Natural killer cell treated with Interleukin-12 subunit alpha and Interleukin-12 subunit beta and Interleukin-15 and Interleukin-18, amount 100 ng/mL, for 72 hours (primary cell): ENCODE measurements at regions not wholly inside any gene's neighbourhood (a gene's known extent, or its start where the extent isn't known, plus 50 kb on each side); places are given as distances from the start of the nearest gene placed in this dataset.

ENCODE experiments used
- ATAC-seq, 2 donors: fragments of 150-1000 bp; cut with Tn5 transposase in 1 of 2; sonication (Bioruptor Pico), chemical (Tn5 transposase) in 1 of 2; 2 replicates each; pipeline ENCODE4 v1.10.0; 2021
- DNase-seq: peaks from one replicate; pipeline ENCODE4 v3.0.0; 2022; ENCODE audit warnings: low spot score
- H3K27ac Mint-ChIP-seq, 2 donors: 1 replicate in 1 of 2; 2 replicates in 1 of 2; pipeline ENCODE4 v1.8.0; 2022; ENCODE audit warnings: mixed read lengths in 2 of 2, mild to moderate bottlenecking in 1 of 2, moderate library complexity in 1 of 2
- H3K27me3 Mint-ChIP-seq, 2 donors: 1 replicate in 1 of 2; 2 replicates in 1 of 2; pipeline ENCODE4 v1.8.0; 2022; ENCODE audit warnings: mixed read lengths in 2 of 2
- H3K36me3 Mint-ChIP-seq: one replicate; pipeline ENCODE4 v1.8.0; 2022; ENCODE audit warnings: mixed read lengths
- H3K4me1 Mint-ChIP-seq, 2 donors: 1 replicate in 1 of 2; 2 replicates in 1 of 2; pipeline ENCODE4 v1.8.0; 2022; ENCODE audit warnings: low read depth in 2 of 2, mixed read lengths in 2 of 2, mild to moderate bottlenecking in 1 of 2
- H3K4me3 Mint-ChIP-seq: one replicate; pipeline ENCODE4 v1.8.0; 2022; ENCODE audit warnings: mixed read lengths
- H3K9me3 Mint-ChIP-seq: 2 replicates; pipeline ENCODE4 v1.8.0; 2022; ENCODE audit warnings: mixed read lengths

GRCh38 chr4:111713276-111713675, 432.0 kb upstream of the FAM241A start:
- no peaks in the 10 kb centered on the region for H3K9me3 Mint-ChIP-seq
- ATAC-seq, result no peak
- no peaks in the 10 kb centered on the region for H3K4me1 Mint-ChIP-seq
- H3K36me3 Mint-ChIP-seq, result no peaks in the 10 kb centered on the region
- no peak for DNase-seq
- no peak overlapping the region for H3K27ac Mint-ChIP-seq
- no peaks in the 10 kb centered on the region for H3K27me3 Mint-ChIP-seq
- no peak overlapping the region for H3K4me3 Mint-ChIP-seq

GRCh38 chr4:111717921-111718320, 427.3 kb upstream of the FAM241A start:
- Mint-ChIP-seq H3K4me1 (no peaks in the 10 kb centered on the region), H3K27me3 (no peaks in the 10 kb centered on the region)
- ATAC-seq, result no peak

GRCh38 chr4:111718763-111719559, 426.3 kb upstream of the FAM241A start:
- Mint-ChIP-seq H3K9me3 (no peaks in the 10 kb centered on the region), H3K4me3 (no peak overlapping the region), H3K4me1 (no peaks in the 10 kb centered on the region), H3K27ac (no peak overlapping the region), H3K27me3 (no peaks in the 10 kb centered on the region), H3K36me3 (no peaks in the 10 kb centered on the region)
- DNase-seq, result no peak
- ATAC-seq, result no peak

More at GRCh38 chr4:111717921-111718320, 427.3 kb upstream of the FAM241A start:
- no peaks in the 10 kb centered on the region for H3K9me3 Mint-ChIP-seq
- H3K36me3 Mint-ChIP-seq, result no peaks in the 10 kb centered on the region
- no peak for DNase-seq
- H3K27ac Mint-ChIP-seq, result no peak overlapping the region
- H3K4me3 Mint-ChIP-seq, result no peak overlapping the region

- Mint-ChIP-seq H3K4me1 (no peaks in the 10 kb centered on the region), H3K27ac (no peak overlapping the region), H3K27me3 (no peaks in the 10 kb centered on the region), H3K9me3 (no peaks in the 10 kb centered on the region), H3K36me3 (no peaks in the 10 kb centered on the region), H3K4me3 (no peak overlapping the region)
- no peak for DNase-seq
- ATAC-seq, result no peak
Observed at GRCh38 chr4:111720866-111721265, 424.4 kb upstream of the FAM241A start.

- H3K27me3 Mint-ChIP-seq, result no peaks in the 10 kb centered on the region
- no peaks in the 10 kb centered on the region for H3K9me3 Mint-ChIP-seq
- no peak overlapping the region for H3K4me3 Mint-ChIP-seq
- ATAC-seq (no peak), DNase-seq (no peak)
- no peak overlapping the region for H3K27ac Mint-ChIP-seq
- no peaks in the 10 kb centered on the region for H3K4me1 Mint-ChIP-seq
- no peaks in the 10 kb centered on the region for H3K36me3 Mint-ChIP-seq
Observed at GRCh38 chr4:111722213-111722720, 423.0 kb upstream of the FAM241A start.

- DNase-seq (no peak), ATAC-seq (no peak)
- H3K4me3 Mint-ChIP-seq, result no peak overlapping the region
- H3K9me3 Mint-ChIP-seq, result peaks cover 2% of the 10 kb centered on the region
- no peak overlapping the region for H3K27ac Mint-ChIP-seq
- no peaks in the 10 kb centered on the region for H3K36me3 Mint-ChIP-seq
- H3K4me1 Mint-ChIP-seq, result no peaks in the 10 kb centered on the region
- no peaks in the 10 kb centered on the region for H3K27me3 Mint-ChIP-seq
Observed at GRCh38 chr4:111736516-111736915, 408.7 kb upstream of the FAM241A start.

- DNase-seq (no peak), ATAC-seq (no peak)
- no peak overlapping the region for H3K4me3 Mint-ChIP-seq
- no peaks in the 10 kb centered on the region for H3K4me1 Mint-ChIP-seq
- H3K27ac Mint-ChIP-seq, result no peak overlapping the region
- peaks cover 3% of the 10 kb centered on the region for H3K9me3 Mint-ChIP-seq
- no peaks in the 10 kb centered on the region for H3K27me3 Mint-ChIP-seq
- no peaks in the 10 kb centered on the region for H3K36me3 Mint-ChIP-seq
Observed at GRCh38 chr4:111744847-111745246, 400.4 kb upstream of the FAM241A start.

GRCh38 chr4:111748157-111748556, 397.1 kb upstream of the FAM241A start:
- Mint-ChIP-seq H3K36me3 (no peaks in the 10 kb centered on the region), H3K27me3 (no peaks in the 10 kb centered on the region), H3K4me3 (no peak overlapping the region), H3K9me3 (peaks cover 7% of the 10 kb centered on the region), H3K4me1 (no peaks in the 10 kb centered on the region), H3K27ac (no peak overlapping the region)
- ATAC-seq, result no peak
- DNase-seq, result no peak

- no peaks in the 10 kb centered on the region for H3K4me1 Mint-ChIP-seq
- no peak for ATAC-seq
Observed at GRCh38 chr4:111754003-111754402, 391.3 kb upstream of the FAM241A start.

GRCh38 chr4:111755571-111755970, 389.7 kb upstream of the FAM241A start:
- H3K9me3 Mint-ChIP-seq, result peaks cover 7% of the 10 kb centered on the region
- H3K4me3 Mint-ChIP-seq, result no peak overlapping the region
- DNase-seq (no peak), ATAC-seq (no peak)
- no peak overlapping the region for H3K27ac Mint-ChIP-seq
- no peaks in the 10 kb centered on the region for H3K27me3 Mint-ChIP-seq
- no peaks in the 10 kb centered on the region for H3K4me1 Mint-ChIP-seq
- no peaks in the 10 kb centered on the region for H3K36me3 Mint-ChIP-seq

More at GRCh38 chr4:111754003-111754402, 391.3 kb upstream of the FAM241A start:
- Mint-ChIP-seq H3K36me3 (no peaks in the 10 kb centered on the region), H3K27ac (no peak overlapping the region), H3K9me3 (peaks cover 7% of the 10 kb centered on the region), H3K4me3 (no peak overlapping the region), H3K27me3 (no peaks in the 10 kb centered on the region)
- no peak for DNase-seq

- Mint-ChIP-seq H3K4me3 (no peak overlapping the region), H3K9me3 (peaks cover 16% of the 10 kb centered on the region), H3K4me1 (no peaks in the 10 kb centered on the region), H3K27ac (no peak overlapping the region), H3K36me3 (no peaks in the 10 kb centered on the region), H3K27me3 (no peaks in the 10 kb centered on the region)
- no peak for DNase-seq
- ATAC-seq, result no peak
Observed at GRCh38 chr4:111761531-111761930, 383.7 kb upstream of the FAM241A start.

- Mint-ChIP-seq H3K4me3 (no peak overlapping the region), H3K36me3 (no peaks in the 10 kb centered on the region), H3K27me3 (no peaks in the 10 kb centered on the region), H3K27ac (no peak overlapping the region), H3K9me3 (peaks cover 16% of the 10 kb centered on the region), H3K4me1 (no peaks in the 10 kb centered on the region)
- DNase-seq, result no peak
- no peak for ATAC-seq
Observed at GRCh38 chr4:111770514-111770913, 374.7 kb upstream of the FAM241A start.

GRCh38 chr4:111773858-111774257, 371.4 kb upstream of the FAM241A start:
- Mint-ChIP-seq H3K4me1 (no peaks in the 10 kb centered on the region), H3K36me3 (no peaks in the 10 kb centered on the region), H3K4me3 (no peak overlapping the region), H3K27ac (no peak overlapping the region), H3K27me3 (no peaks in the 10 kb centered on the region), H3K9me3 (peaks cover 12% of the 10 kb centered on the region)
- ATAC-seq, result no peak
- DNase-seq, result no peak

- peaks cover 11% of the 10 kb centered on the region for H3K9me3 Mint-ChIP-seq
- H3K4me3 Mint-ChIP-seq, result no peak overlapping the region
- H3K36me3 Mint-ChIP-seq, result no peaks in the 10 kb centered on the region
- H3K4me1 Mint-ChIP-seq, result no peaks in the 10 kb centered on the region
- DNase-seq (no peak), ATAC-seq (no peak)
- no peak overlapping the region for H3K27ac Mint-ChIP-seq
- no peaks in the 10 kb centered on the region for H3K27me3 Mint-ChIP-seq
Observed at GRCh38 chr4:111775556-111776297, 369.5 kb upstream of the FAM241A start.
